ENCODE measurements at regions not wholly inside any gene's neighbourhood (a gene's known extent, or its start where the extent isn't known, plus 50 kb on each side); places are given as distances from the start of the nearest gene placed in this dataset.

DNA sequence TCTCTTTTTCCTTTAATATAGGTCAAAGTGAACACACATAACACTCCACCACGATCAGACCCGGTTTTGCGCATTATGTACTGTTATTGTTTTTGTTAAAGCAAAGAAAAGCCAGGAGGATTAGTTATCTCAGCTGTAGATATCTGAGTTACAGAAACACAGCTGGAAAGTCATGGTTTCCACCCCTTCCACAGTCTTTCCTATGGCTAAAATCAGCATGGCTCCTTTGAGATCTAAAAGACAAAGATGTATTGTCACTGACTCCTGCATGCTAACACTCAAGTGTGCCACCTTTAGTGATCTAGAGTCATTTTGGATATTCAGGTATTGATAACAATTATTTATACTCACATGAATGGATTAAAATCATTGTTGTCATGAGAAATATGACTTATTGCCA lies 260.0 kb downstream of the FIGN start:
- Histone ChIP-seq H3K4me1 (ENCODE audit: insufficient read depth, low read length, poor library complexity, severe bottlenecking) (no peaks in the 10 kb centered on the region), H3K36me3 (ENCODE audit: insufficient read depth, low read length) (no peaks in the 10 kb centered on the region), H2AFZ (ENCODE audit: low read length) (no peak overlapping the region), H3K9me2 (replicated peaks; ENCODE audit: low read depth, low read length) (no peaks in the 10 kb centered on the region), H3K9ac (ENCODE audit: low read depth, low read length, poor library complexity, severe bottlenecking) (no peak overlapping the region), H3F3A (ENCODE audit: low read depth) (no peaks in the 10 kb centered on the region), H3K27me3 (ENCODE audit: insufficient read depth, low read length, poor library complexity, severe bottlenecking) (no peaks in the 10 kb centered on the region), H4K20me1 (ENCODE audit: insufficient read depth, low read length, poor library complexity, severe bottlenecking) (no peaks in the 10 kb centered on the region), H3K4me3 (ENCODE audit: low read length, poor library complexity, severe bottlenecking) (no peak overlapping the region), H3K4me2 (ENCODE audit: low read depth, low read length, poor library complexity, severe bottlenecking) (no peak overlapping the region), H3K79me2 (ENCODE audit: insufficient read depth, low read length) (no peaks in the 10 kb centered on the region), H3K9me3 (ENCODE audit: insufficient read depth, low read depth, low read length) (no peaks in the 10 kb centered on the region)
- TF ChIP-seq, protein P1, sequence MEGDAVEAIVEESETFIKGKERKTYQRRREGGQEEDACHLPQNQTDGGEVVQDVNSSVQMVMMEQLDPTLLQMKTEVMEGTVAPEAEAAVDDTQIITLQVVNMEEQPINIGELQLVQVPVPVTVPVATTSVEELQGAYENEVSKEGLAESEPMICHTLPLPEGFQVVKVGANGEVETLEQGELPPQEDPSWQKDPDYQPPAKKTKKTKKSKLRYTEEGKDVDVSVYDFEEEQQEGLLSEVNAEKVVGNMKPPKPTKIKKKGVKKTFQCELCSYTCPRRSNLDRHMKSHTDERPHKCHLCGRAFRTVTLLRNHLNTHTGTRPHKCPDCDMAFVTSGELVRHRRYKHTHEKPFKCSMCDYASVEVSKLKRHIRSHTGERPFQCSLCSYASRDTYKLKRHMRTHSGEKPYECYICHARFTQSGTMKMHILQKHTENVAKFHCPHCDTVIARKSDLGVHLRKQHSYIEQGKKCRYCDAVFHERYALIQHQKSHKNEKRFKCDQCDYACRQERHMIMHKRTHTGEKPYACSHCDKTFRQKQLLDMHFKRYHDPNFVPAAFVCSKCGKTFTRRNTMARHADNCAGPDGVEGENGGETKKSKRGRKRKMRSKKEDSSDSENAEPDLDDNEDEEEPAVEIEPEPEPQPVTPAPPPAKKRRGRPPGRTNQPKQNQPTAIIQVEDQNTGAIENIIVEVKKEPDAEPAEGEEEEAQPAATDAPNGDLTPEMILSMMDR (conservative IDR thresholded peaks at IDR 0.05; ENCODE audit: low read length) = no peak
- no peak for TF ChIP-seq EZH2phosphoT487 (IDR thresholded peaks at IDR 0.05; ENCODE audit: borderline replicate concordance)

DNA sequence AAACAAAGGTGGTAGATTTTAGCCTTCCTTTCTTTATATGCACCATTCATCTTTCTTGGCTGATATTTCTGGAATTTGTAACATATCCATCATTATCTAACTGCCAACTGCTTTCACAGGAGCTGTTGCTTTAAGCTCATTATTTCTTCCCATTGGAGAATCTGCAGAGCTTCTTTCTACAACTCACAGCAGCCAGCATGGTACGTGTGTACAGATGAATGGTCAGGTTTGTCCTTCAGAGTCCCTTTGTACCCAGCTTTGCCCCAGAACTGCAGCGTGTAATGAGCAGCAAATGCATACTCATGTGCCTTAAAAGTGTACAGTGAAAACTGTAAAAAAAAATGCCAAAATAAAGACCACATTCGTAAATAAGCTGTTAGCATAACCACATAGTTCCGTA lies 260.9 kb downstream of the FIGN start:
- no peaks in the 10 kb centered on the region for H3K36me3 ChIP-seq (ENCODE audit: insufficient read depth, low read length)
- TF ChIP-seq EZH2phosphoT487 (IDR thresholded peaks at IDR 0.05; ENCODE audit: borderline replicate concordance) = no peak
- TF ChIP-seq, protein P1 (conservative IDR thresholded peaks at IDR 0.05; ENCODE audit: low read length) = no peak
- no peaks in the 10 kb centered on the region for H3K9me3 ChIP-seq (ENCODE audit: insufficient read depth, low read depth, low read length)
- H3K9ac ChIP-seq (ENCODE audit: low read depth, low read length, poor library complexity, severe bottlenecking) = no peak overlapping the region
- H4K20me1 ChIP-seq (ENCODE audit: insufficient read depth, low read length, poor library complexity, severe bottlenecking) = no peaks in the 10 kb centered on the region
- no peak overlapping the region for H3K4me2 ChIP-seq (ENCODE audit: low read depth, low read length, poor library complexity, severe bottlenecking)
- no peaks in the 10 kb centered on the region for H3K4me1 ChIP-seq (ENCODE audit: insufficient read depth, low read length, poor library complexity, severe bottlenecking)
- H3K79me2 ChIP-seq (ENCODE audit: insufficient read depth, low read length) = no peaks in the 10 kb centered on the region
- no peak overlapping the region for H3K4me3 ChIP-seq (ENCODE audit: low read length, poor library complexity, severe bottlenecking)
- no peaks in the 10 kb centered on the region for H3F3A ChIP-seq (ENCODE audit: low read depth)
- no peaks in the 10 kb centered on the region for H3K27me3 ChIP-seq (ENCODE audit: insufficient read depth, low read length, poor library complexity, severe bottlenecking)
- no peaks in the 10 kb centered on the region for H3K9me2 ChIP-seq (replicated peaks; ENCODE audit: low read depth, low read length)
- no peak overlapping the region for H2AFZ ChIP-seq (ENCODE audit: low read length)

DNA sequence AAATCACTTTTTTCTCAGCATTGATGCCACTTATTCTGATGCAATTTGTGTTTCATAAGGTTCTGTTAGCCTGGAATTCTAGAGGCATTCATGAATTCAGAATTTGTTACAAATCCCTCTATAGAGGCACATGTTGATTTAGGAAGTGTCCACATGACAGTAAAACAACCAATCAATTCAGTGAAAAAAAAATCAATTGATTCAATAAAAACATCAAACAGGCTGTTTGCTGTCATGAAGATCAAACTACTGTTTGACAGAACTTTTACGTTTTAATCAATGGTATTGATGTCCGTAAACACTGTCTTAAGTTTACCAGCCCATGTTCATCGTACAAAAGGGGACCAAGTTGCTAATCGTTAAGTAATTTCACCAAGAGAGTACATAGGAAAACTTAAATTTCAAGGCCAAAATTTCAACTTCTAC lies 261.5 kb downstream of the FIGN start:
- no peaks in the 10 kb centered on the region for H4K20me1 ChIP-seq (ENCODE audit: insufficient read depth, low read length, poor library complexity, severe bottlenecking)
- no peaks in the 10 kb centered on the region for H3K9me3 ChIP-seq (ENCODE audit: insufficient read depth, low read depth, low read length)
- no peaks in the 10 kb centered on the region for H3K79me2 ChIP-seq (ENCODE audit: insufficient read depth, low read length)
- no peaks in the 10 kb centered on the region for H3F3A ChIP-seq (ENCODE audit: low read depth)
- no peak overlapping the region for H3K4me3 ChIP-seq (ENCODE audit: low read length, poor library complexity, severe bottlenecking)
- H3K4me2 ChIP-seq (ENCODE audit: low read depth, low read length, poor library complexity, severe bottlenecking) = no peak overlapping the region
- no peak overlapping the region for H3K9ac ChIP-seq (ENCODE audit: low read depth, low read length, poor library complexity, severe bottlenecking)
- no peak overlapping the region for H2AFZ ChIP-seq (ENCODE audit: low read length)
- H3K4me1 ChIP-seq (ENCODE audit: insufficient read depth, low read length, poor library complexity, severe bottlenecking) = no peaks in the 10 kb centered on the region
- no peaks in the 10 kb centered on the region for H3K27me3 ChIP-seq (ENCODE audit: insufficient read depth, low read length, poor library complexity, severe bottlenecking)
- TF ChIP-seq EZH2phosphoT487 (IDR thresholded peaks at IDR 0.05; ENCODE audit: borderline replicate concordance) = no peak
- TF ChIP-seq, protein P1 (conservative IDR thresholded peaks at IDR 0.05; ENCODE audit: low read length) = no peak
- H3K9me2 ChIP-seq (replicated peaks; ENCODE audit: low read depth, low read length) = no peaks in the 10 kb centered on the region
- H3K36me3 ChIP-seq (ENCODE audit: insufficient read depth, low read length) = no peaks in the 10 kb centered on the region
